ENCODE measurements at regions not wholly inside any gene's neighbourhood (a gene's known extent, or its start where the extent isn't known, plus 50 kb on each side); places are given as distances from the start of the nearest gene placed in this dataset.

DNA sequence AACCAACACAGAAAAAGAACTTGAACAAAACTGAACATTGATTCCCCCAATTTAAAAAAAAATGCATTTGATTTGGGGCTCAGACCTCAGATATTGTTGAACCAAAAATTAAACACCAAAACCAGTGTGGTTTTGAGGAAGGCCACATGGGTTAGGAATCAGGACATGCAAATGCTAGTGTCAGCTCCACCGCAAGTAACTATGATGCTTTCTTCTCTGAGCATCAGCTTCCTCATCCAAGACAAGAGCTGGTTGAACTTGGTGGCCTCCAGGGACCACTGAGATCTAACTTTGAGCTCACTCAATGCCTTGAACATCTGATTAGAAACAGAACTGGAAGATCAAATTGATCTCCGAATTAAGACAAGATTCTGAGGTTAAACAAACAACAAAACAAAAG, 142.9 kb upstream of the NWD2 start:
- TF ChIP-seq POLR2A (IDR thresholded peaks at IDR 0.05) (no peak), POLR2AphosphoS5 (IDR thresholded peaks at IDR 0.05) (no peak), EP300 (IDR thresholded peaks at IDR 0.05) (no peak)
- TF ChIP-seq, protein P1, sequence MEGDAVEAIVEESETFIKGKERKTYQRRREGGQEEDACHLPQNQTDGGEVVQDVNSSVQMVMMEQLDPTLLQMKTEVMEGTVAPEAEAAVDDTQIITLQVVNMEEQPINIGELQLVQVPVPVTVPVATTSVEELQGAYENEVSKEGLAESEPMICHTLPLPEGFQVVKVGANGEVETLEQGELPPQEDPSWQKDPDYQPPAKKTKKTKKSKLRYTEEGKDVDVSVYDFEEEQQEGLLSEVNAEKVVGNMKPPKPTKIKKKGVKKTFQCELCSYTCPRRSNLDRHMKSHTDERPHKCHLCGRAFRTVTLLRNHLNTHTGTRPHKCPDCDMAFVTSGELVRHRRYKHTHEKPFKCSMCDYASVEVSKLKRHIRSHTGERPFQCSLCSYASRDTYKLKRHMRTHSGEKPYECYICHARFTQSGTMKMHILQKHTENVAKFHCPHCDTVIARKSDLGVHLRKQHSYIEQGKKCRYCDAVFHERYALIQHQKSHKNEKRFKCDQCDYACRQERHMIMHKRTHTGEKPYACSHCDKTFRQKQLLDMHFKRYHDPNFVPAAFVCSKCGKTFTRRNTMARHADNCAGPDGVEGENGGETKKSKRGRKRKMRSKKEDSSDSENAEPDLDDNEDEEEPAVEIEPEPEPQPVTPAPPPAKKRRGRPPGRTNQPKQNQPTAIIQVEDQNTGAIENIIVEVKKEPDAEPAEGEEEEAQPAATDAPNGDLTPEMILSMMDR (IDR thresholded peaks at IDR 0.05): no peak

DNA sequence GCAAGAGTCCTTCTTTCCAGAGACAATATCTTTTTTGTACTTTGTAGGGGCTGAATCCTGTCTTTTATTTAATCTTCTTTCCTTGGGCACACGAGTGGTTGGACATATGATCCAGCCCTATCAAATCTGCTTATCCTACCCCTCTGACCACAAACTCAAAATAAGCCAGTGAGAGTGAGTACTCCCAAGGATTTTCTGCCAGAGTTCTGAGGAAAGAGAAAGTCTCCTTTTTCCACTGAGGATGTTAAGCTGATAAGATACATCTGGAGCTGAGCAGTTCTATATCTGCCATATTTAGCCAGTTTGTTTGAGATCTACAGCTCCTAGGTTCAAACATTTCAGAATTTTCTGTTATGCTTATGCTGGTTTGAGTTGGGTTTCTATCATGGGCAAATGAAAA, 134.8 kb upstream of the NWD2 start:
- WGBS, 2 donors (ENCODE audit: low coverage in 1 of 2): 0% methylated on average over 1 of the region's 1 CpG
- Histone ChIP-seq H3K4me3 (no peak overlapping the region), H3K27me3 (no peaks in the 10 kb centered on the region), H3K9me3 (no peaks in the 10 kb centered on the region), H3K27ac (no peak overlapping the region), H3K36me3 (no peaks in the 10 kb centered on the region), H3K4me1 (no peaks in the 10 kb centered on the region)
- ATAC-seq: no peak
- TF ChIP-seq POLR2AphosphoS5 (IDR thresholded peaks at IDR 0.05) (no peak), EP300 (IDR thresholded peaks at IDR 0.05) (no peak), POLR2A (IDR thresholded peaks at IDR 0.05) (no peak)
- TF ChIP-seq, protein P1 (IDR thresholded peaks at IDR 0.05): no peak

More for the DNA sequence above, 142.9 kb upstream of the NWD2 start:
- no peak overlapping the region for H3K4me3 ChIP-seq
- H3K9me3 ChIP-seq: no peaks in the 10 kb centered on the region
- WGBS, 2 donors (ENCODE audit: low coverage in 1 of 2): 91 to 92% methylated on average over 2 of the region's 2 CpGs
- no peaks in the 10 kb centered on the region for H3K27me3 ChIP-seq
- H3K4me1 ChIP-seq: no peaks in the 10 kb centered on the region
- ATAC-seq: no peak
- no peak overlapping the region for H3K27ac ChIP-seq
- no peaks in the 10 kb centered on the region for H3K36me3 ChIP-seq

DNA sequence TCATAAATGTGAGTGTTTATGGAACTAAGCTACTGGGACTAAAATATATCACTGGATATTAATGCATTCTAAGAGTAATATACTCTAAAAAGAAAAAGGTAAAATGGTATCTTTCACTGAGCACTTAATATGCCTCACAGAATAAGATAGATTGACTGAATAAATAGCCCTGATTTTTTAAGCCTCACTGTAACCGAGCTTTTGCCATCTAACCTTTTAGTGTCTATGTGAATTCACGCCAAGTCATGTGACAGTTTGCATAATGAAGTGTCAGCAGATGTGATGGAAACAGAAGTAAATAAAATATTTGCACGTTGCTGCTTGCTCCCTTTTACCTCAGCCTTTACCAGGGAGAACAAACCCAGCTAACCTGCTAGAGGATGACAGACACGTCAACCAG, 119.7 kb upstream of the NWD2 start:
- Histone ChIP-seq H3K27me3 (no peaks in the 10 kb centered on the region), H3K36me3 (no peaks in the 10 kb centered on the region), H3K4me3 (no peak overlapping the region), H3K9me3 (no peaks in the 10 kb centered on the region), H3K4me1 (no peaks in the 10 kb centered on the region), H3K27ac (no peak overlapping the region)
- TF ChIP-seq POLR2A (IDR thresholded peaks at IDR 0.05) (no peak), POLR2AphosphoS5 (IDR thresholded peaks at IDR 0.05) (no peak), EP300 (IDR thresholded peaks at IDR 0.05) (no peak)
- TF ChIP-seq, protein P1 (IDR thresholded peaks at IDR 0.05): no peak
- 66 to 70% methylated on average over 4 of the region's 4 CpGs for WGBS, 2 donors (ENCODE audit: low coverage in 1 of 2)
- ATAC-seq: no peak

DNA sequence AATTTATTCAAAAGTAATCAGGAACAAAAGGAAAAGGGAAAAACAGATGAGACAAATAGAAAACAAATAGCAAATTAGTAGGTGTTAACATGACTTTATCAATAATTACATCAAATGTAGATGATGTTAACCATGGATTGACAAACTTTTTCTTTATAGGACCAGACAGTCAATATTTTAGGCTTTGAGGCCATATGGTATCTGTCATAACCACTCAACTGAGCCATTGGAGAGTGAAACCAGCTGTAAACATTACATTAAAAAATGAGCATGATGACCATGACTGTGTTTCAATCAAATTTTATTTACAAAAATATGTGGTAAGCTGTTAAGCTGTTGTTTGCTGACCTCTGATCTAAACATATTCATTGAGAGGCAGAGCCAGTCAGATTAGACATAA, 118.5 kb upstream of the NWD2 start:
- no peaks in the 10 kb centered on the region for H3K4me1 ChIP-seq
- no peaks in the 10 kb centered on the region for H3K36me3 ChIP-seq
- H3K27me3 ChIP-seq: no peaks in the 10 kb centered on the region
- no peak overlapping the region for H3K27ac ChIP-seq
- no peak overlapping the region for H3K4me3 ChIP-seq
- no peak for ATAC-seq
- no peaks in the 10 kb centered on the region for H3K9me3 ChIP-seq
- TF ChIP-seq EP300 (IDR thresholded peaks at IDR 0.05) (no peak), POLR2A (IDR thresholded peaks at IDR 0.05) (no peak)
- TF ChIP-seq, protein P1 (IDR thresholded peaks at IDR 0.05): no peak

DNA sequence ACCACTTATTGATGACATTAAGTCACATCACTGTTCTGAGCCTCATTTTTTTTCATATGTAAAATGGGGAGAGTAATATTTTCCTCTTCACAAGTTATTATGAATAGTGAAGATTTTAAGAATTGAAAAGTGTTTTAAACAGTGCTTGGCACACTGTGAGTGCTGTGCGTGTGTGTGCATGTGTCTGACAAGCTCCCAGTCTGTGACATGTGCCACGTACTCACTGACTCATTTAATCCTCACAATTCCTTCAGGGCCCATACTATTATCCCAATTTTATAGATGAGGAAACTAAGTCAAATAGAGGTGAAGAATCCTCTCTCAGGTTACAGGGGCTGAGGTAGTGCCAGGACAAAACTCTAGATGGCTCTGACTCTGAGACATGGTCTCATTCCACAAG, 114.1 kb upstream of the NWD2 start:
- Histone ChIP-seq H3K27me3 (no peaks in the 10 kb centered on the region), H3K36me3 (no peaks in the 10 kb centered on the region), H3K4me3 (no peak overlapping the region), H3K4me1 (no peaks in the 10 kb centered on the region), H3K9me3 (no peaks in the 10 kb centered on the region), H3K27ac (no peak overlapping the region)
- TF ChIP-seq EP300 (IDR thresholded peaks at IDR 0.05): no peak
- TF ChIP-seq POLR2AphosphoS5 (IDR thresholded peaks at IDR 0.05): no peak
- no peak for TF ChIP-seq POLR2A (IDR thresholded peaks at IDR 0.05)
- TF ChIP-seq, protein P1 (IDR thresholded peaks at IDR 0.05): no peak
- WGBS, 2 donors (ENCODE audit: low coverage in 1 of 2): 79% methylated on average over 2 of the region's 2 CpGs; no CpG with 5 or more reads in 1 of the 2 donors
- no peak for ATAC-seq
